ENCODE measurements at regions not wholly inside any gene's neighbourhood (a gene's known extent, or its start where the extent isn't known, plus 50 kb on each side); places are given as distances from the start of the nearest gene placed in this dataset.
A peak's percentile ranks its signal among the peaks of the same experiment; 100 is the strongest.

GRCh38 chr13:82758044-82758443 lies 1124.2 kb downstream of the SLITRK1 start:
- peak; percentile 4 for DNase-seq

- DNase-seq = no peak
Measured at GRCh38 chr13:82751206-82751605, 1131.1 kb downstream of the SLITRK1 start.

- DNase-seq = no peak
Measured at GRCh38 chr13:82749551-82749950, 1132.7 kb downstream of the SLITRK1 start.

- no peak for DNase-seq
Measured at GRCh38 chr13:82747958-82748357, 1134.3 kb downstream of the SLITRK1 start.

GRCh38 chr13:82747291-82747690 lies 1135.0 kb downstream of the SLITRK1 start:
- DNase-seq = no peak

- no peak for DNase-seq
Measured at GRCh38 chr13:82740442-82740841, 1141.8 kb downstream of the SLITRK1 start.

GRCh38 chr13:82739881-82740280 lies 1142.4 kb downstream of the SLITRK1 start:
- no peak for DNase-seq

GRCh38 chr13:82729401-82729800 lies 1152.9 kb downstream of the SLITRK1 start:
- no peak for DNase-seq

GRCh38 chr13:82720986-82721385 lies 1161.3 kb downstream of the SLITRK1 start:
- no peak for DNase-seq

GRCh38 chr13:82719987-82720386 lies 1162.3 kb downstream of the SLITRK1 start:
- DNase-seq = no peak

- no peak for DNase-seq
Measured at GRCh38 chr13:82717249-82717648, 1165.0 kb downstream of the SLITRK1 start.

- no peak for DNase-seq
Measured at GRCh38 chr13:82713687-82714405, 1168.4 kb downstream of the SLITRK1 start.

- no peak for DNase-seq
Measured at GRCh38 chr13:82702513-82702912, 1179.8 kb downstream of the SLITRK1 start.

- DNase-seq = no peak
Measured at GRCh38 chr13:82701020-82701419, 1181.3 kb downstream of the SLITRK1 start.

- no peak for DNase-seq
Measured at GRCh38 chr13:82698941-82699340, 1183.3 kb downstream of the SLITRK1 start.

- no peak for DNase-seq
Measured at GRCh38 chr13:82698383-82698782, 1183.9 kb downstream of the SLITRK1 start.

- DNase-seq = no peak
Measured at GRCh38 chr13:82693607-82694006, 1188.7 kb downstream of the SLITRK1 start.

GRCh38 chr13:82688400-82688994 lies 1193.8 kb downstream of the SLITRK1 start:
- no peak for DNase-seq

- DNase-seq = no peak
Measured at GRCh38 chr13:82687884-82688283, 1194.4 kb downstream of the SLITRK1 start.

- no peak for DNase-seq
Measured at GRCh38 chr13:82681535-82681934, 1200.7 kb downstream of the SLITRK1 start.

- no peak for DNase-seq
Measured at GRCh38 chr13:82678052-82678451, 1204.2 kb downstream of the SLITRK1 start.

- DNase-seq = no peak
Measured at GRCh38 chr13:82675024-82675423, 1207.2 kb downstream of the SLITRK1 start.

GRCh38 chr13:82674546-82674945 lies 1207.7 kb downstream of the SLITRK1 start:
- DNase-seq = no peak

GRCh38 chr13:82672248-82672647 lies 1210.0 kb downstream of the SLITRK1 start:
- DNase-seq = no peak

- DNase-seq = no peak
Measured at GRCh38 chr13:82664183-82664582, 1218.1 kb downstream of the SLITRK1 start.

Measured in NCI-H1694 (cell line).